GM20000 (cell line): ENCODE measurements at regions not wholly inside any gene's neighbourhood (a gene's known extent, or its start where the extent isn't known, plus 50 kb on each side); places are given as distances from the start of the nearest gene placed in this dataset.

Experiments
- DNase-seq: peaks from one replicate; pipeline ENCODE4 v3.0.0; 2012; ENCODE audit warnings: low spot score
- TF ChIP-seq, protein P1 (sequence below): IDR thresholded peaks from 2 replicates; pipeline ENCODE4 v1.5.1; 2012; ENCODE audit warnings: mild to moderate bottlenecking, control low read depth; ENCODE audit errors: extremely low read depth, missing control alignments

- no peak for DNase-seq
- TF ChIP-seq, protein P1, sequence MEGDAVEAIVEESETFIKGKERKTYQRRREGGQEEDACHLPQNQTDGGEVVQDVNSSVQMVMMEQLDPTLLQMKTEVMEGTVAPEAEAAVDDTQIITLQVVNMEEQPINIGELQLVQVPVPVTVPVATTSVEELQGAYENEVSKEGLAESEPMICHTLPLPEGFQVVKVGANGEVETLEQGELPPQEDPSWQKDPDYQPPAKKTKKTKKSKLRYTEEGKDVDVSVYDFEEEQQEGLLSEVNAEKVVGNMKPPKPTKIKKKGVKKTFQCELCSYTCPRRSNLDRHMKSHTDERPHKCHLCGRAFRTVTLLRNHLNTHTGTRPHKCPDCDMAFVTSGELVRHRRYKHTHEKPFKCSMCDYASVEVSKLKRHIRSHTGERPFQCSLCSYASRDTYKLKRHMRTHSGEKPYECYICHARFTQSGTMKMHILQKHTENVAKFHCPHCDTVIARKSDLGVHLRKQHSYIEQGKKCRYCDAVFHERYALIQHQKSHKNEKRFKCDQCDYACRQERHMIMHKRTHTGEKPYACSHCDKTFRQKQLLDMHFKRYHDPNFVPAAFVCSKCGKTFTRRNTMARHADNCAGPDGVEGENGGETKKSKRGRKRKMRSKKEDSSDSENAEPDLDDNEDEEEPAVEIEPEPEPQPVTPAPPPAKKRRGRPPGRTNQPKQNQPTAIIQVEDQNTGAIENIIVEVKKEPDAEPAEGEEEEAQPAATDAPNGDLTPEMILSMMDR, result no peak
Observed at GRCh38 chr4:27140486-27140885, 279.8 kb downstream of the STIM2 start.

GRCh38 chr4:27141530-27141929 lies 280.9 kb downstream of the STIM2 start:
- DNase-seq, result no peak
- TF ChIP-seq, protein P1, result no peak

DNA sequence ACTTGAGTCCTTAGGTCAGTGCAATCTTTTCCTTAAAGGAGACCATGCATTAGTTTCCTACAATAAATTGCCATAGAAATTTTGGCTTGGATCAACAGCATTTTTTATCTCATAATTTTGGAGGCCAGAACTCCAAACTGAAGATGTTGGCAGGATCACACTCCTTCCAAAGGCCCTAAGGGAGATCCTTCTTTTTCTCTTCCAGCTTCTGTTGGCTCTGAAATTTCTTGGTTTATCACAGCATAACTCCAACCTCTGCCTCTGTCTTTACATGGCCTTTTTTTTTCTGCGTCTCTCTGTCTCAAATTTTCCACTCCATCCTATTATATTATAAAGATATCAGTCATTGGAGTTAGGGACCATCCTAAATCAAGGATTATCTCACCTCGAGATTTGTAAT lies 282.2 kb downstream of the STIM2 start:
- no peak for DNase-seq
- TF ChIP-seq, protein P1, result no peak

- no peak for DNase-seq
- TF ChIP-seq, protein P1, result no peak
Observed at GRCh38 chr4:27145597-27145996, 285.0 kb downstream of the STIM2 start.

GRCh38 chr4:27148211-27148895 lies 287.7 kb downstream of the STIM2 start:
- no peak for DNase-seq
- TF ChIP-seq, protein P1, result no peak

GRCh38 chr4:27149541-27150212 lies 289.0 kb downstream of the STIM2 start:
- TF ChIP-seq, protein P1, result no peak
- DNase-seq, result no peak

DNA sequence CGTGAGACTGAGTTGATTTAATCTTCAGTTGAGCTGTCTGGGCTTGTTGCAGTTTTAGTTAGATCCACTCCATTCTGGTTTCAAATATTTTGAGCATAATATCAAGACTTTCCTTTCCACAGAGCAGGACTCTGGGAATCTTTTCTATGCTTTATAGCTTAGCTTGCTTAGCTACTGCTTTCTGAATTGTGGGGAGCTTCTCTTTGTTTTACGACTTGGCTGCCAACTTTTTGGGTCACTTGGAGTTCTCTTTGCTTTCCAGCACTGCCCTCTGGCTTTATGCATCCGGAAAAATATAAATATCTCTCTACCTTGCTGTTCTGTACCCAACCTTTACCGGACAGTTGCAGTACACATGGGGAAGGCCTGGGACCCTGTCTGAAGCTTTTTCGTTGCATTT lies 292.1 kb downstream of the STIM2 start:
- no peak for DNase-seq

More for the DNA sequence above, 292.1 kb downstream of the STIM2 start:
- TF ChIP-seq, protein P1, result no peak
